ENCODE measurements at regions not wholly inside any gene's neighbourhood (a gene's known extent, or its start where the extent isn't known, plus 50 kb on each side); places are given as distances from the start of the nearest gene placed in this dataset.

GRCh38 chr6:25181923-25182322, 97.3 kb upstream of the CARMIL1 start:
- no peak for DNase-seq (ENCODE audit: extremely low spot score, unreplicated experiment)
- H3K27ac Mint-ChIP-seq: no peak overlapping the region
- H3K36me3 Mint-ChIP-seq: no peaks in the 10 kb centered on the region
- H3K9me3 Mint-ChIP-seq: no peaks in the 10 kb centered on the region
- H3K4me3 Mint-ChIP-seq: no peak overlapping the region
- no peaks in the 10 kb centered on the region for H3K4me1 Mint-ChIP-seq (ENCODE audit: unreplicated experiment)
- TF ChIP-seq, protein P1, sequence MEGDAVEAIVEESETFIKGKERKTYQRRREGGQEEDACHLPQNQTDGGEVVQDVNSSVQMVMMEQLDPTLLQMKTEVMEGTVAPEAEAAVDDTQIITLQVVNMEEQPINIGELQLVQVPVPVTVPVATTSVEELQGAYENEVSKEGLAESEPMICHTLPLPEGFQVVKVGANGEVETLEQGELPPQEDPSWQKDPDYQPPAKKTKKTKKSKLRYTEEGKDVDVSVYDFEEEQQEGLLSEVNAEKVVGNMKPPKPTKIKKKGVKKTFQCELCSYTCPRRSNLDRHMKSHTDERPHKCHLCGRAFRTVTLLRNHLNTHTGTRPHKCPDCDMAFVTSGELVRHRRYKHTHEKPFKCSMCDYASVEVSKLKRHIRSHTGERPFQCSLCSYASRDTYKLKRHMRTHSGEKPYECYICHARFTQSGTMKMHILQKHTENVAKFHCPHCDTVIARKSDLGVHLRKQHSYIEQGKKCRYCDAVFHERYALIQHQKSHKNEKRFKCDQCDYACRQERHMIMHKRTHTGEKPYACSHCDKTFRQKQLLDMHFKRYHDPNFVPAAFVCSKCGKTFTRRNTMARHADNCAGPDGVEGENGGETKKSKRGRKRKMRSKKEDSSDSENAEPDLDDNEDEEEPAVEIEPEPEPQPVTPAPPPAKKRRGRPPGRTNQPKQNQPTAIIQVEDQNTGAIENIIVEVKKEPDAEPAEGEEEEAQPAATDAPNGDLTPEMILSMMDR (conservative IDR thresholded peaks at IDR 0.05): no peak
- H3K27me3 Mint-ChIP-seq: no peaks in the 10 kb centered on the region

DNA sequence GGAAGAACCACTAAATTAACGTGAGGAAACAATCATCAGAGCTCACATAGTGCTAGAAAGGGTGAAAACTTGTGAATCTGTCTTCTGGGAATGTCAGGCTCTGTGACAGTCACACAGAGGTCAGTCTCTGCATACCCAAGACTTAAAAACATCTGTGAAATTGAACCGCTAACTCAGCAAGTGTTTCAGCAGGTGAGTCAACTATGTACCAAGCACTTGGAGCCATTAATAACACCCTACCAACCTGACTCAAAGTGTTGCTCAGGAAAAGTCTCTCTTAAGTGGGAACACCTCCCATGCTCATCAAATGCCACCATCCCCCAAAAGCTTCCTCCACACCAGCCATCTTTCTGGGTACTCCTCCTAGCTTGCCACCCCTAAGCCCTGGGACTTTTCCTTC, 92.3 kb upstream of the CARMIL1 start:
- H3K27ac Mint-ChIP-seq: peak overlapping the region; percentile 8
- TF ChIP-seq, protein P1 (conservative IDR thresholded peaks at IDR 0.05): no peak

GRCh38 chr6:25188232-25188631, 90.9 kb upstream of the CARMIL1 start:
- Mint-ChIP-seq H3K4me3 (no peak overlapping the region), H3K27me3 (no peaks in the 10 kb centered on the region), H3K36me3 (no peaks in the 10 kb centered on the region), H3K4me1 (ENCODE audit: unreplicated experiment) (peaks cover 14% of the 10 kb centered on the region), H3K9me3 (no peaks in the 10 kb centered on the region), H3K27ac (no peak overlapping the region)
- no peak for DNase-seq (ENCODE audit: extremely low spot score, unreplicated experiment)
- TF ChIP-seq, protein P1 (conservative IDR thresholded peaks at IDR 0.05): no peak

More for the DNA sequence above, 92.3 kb upstream of the CARMIL1 start:
- no peak for DNase-seq (ENCODE audit: extremely low spot score, unreplicated experiment)
- H3K27me3 Mint-ChIP-seq: no peaks in the 10 kb centered on the region
- H3K4me1 Mint-ChIP-seq (ENCODE audit: unreplicated experiment): peaks cover under 1% of the 10 kb centered on the region
- H3K4me3 Mint-ChIP-seq: no peak overlapping the region
- no peaks in the 10 kb centered on the region for H3K9me3 Mint-ChIP-seq
- no peaks in the 10 kb centered on the region for H3K36me3 Mint-ChIP-seq

- TF ChIP-seq, protein P1 (conservative IDR thresholded peaks at IDR 0.05): no peak
- H3K9me3 Mint-ChIP-seq: peaks cover 3% of the 10 kb centered on the region
- H3K4me1 Mint-ChIP-seq (ENCODE audit: unreplicated experiment): peaks cover 20% of the 10 kb centered on the region
- no peaks in the 10 kb centered on the region for H3K27me3 Mint-ChIP-seq
- DNase-seq (ENCODE audit: extremely low spot score, unreplicated experiment): no peak
- peak overlapping the region; percentile 44 for H3K4me3 Mint-ChIP-seq
- H3K36me3 Mint-ChIP-seq: no peaks in the 10 kb centered on the region
- H3K27ac Mint-ChIP-seq: no peak overlapping the region
These were observed 86.3 kb upstream of the CARMIL1 start for GRCh38 chr6:25192590-25193459.

DNA sequence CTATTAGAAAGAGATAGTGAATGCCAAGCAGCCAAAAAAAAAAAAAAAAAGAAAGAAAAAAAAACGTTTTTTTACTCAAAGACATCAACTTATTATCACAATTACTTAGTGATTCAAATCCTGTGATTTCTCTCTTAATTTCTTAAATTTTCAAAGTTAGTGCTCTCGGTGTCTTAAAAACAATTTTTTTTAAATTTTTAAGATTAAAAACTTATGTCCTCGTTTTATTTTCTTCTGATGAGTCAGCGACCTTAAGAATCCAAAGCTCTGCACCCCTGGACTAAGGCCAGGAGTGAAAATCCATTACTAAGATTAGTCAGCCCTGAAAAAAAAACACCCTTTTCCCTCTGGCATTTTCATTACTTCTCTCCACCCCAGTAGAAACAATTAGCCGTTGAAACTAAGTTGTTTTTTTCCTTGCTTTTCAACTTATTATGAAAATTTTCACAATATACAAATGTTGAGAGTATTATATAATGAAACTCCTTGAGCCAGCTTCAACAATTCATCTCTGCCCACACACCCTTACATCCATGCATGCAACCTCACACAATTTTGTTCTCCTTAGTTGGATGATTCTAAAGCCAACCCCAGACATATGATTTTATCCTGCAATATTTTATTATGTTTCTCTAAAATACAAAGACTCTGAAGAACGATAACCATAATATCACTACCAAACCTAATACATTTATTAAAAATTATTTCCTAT, 85.6 kb upstream of the CARMIL1 start:
- no peak for DNase-seq (ENCODE audit: extremely low spot score, unreplicated experiment)
- H3K4me3 Mint-ChIP-seq: no peak overlapping the region
- peaks cover 20% of the 10 kb centered on the region for H3K4me1 Mint-ChIP-seq (ENCODE audit: unreplicated experiment)
- H3K27me3 Mint-ChIP-seq: no peaks in the 10 kb centered on the region
- H3K27ac Mint-ChIP-seq: no peak overlapping the region
- no peaks in the 10 kb centered on the region for H3K36me3 Mint-ChIP-seq
- H3K9me3 Mint-ChIP-seq: peaks cover 3% of the 10 kb centered on the region
- TF ChIP-seq, protein P1 (conservative IDR thresholded peaks at IDR 0.05): no peak
